CD4-positive, alpha-beta T cell treated with Interleukin-1 beta for 1 hour (primary cell): ENCODE measurements at regions not wholly inside any gene's neighbourhood (a gene's known extent, or its start where the extent isn't known, plus 50 kb on each side); places are given as distances from the start of the nearest gene placed in this dataset.
"Not testable (repeated sequence)": the region's sequence is repeated elsewhere in the genome, so short reads cannot be mapped to it uniquely, and the experiment has no call there.

Experiments
- DNase-seq, 2 donors: peaks; one replicate each; pipeline ENCODE4 v3.0.0-alpha.2; 2020 to 2022

DNA sequence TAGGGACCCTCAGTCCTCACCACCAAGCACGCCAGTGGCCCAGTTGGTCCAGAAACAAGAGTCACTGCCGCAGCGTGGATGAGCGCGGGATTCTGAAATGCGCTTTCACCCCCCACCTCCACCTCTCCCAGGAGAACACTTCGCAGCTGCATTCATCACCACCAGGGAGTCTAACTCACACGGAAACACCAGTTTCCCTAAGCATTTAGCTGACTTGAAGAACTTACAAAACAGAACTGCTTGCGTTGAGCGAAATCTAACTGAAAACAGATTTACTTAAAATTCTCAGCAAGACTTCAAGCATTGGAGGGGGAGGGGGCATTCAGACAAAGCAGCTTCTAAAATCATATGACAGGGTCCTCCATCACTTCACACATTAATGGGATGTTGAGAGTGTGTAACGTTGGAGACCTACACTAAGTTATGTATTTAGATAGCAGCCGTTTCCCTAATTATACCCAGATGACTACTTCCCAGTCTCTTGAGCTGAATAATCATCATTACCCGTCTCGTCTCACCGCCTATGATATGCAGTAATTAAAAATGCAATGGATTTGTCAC is 258.2 kb upstream of the IRS2 start:
- DNase-seq = no peak

DNA sequence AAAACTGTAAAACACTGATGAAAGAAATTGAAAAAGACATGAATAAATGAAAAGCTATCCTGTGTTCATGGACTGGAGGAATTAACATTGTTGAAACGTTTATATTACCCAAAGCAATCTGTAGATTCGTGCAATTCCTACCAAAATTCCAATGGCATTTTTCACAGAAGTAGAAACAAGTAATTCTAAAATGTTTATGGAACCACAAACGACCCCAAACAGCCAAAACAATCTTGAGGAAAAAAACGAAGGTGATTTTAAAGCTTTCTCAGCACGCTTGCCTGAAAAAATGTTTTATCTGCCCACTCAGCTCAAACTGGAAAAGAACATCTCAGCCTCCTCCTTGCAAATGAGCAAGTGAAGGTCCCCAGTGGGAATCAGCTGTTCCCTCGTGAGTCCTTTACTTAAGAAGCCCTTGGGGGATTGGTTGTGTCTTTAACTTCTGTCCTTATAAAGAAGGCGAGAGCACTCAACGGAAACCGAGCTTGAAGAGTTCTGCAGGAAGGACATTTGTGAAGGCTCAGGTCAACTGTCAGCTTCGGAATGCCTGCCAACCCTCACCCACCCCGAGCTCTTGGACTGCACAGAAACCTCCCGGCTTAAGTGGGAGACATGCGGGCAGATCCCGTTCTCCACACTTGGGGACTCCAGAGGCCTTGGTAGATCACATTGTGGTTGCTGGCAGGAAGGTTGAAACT is 256.0 kb upstream of the IRS2 start:
- no peak for DNase-seq

DNA sequence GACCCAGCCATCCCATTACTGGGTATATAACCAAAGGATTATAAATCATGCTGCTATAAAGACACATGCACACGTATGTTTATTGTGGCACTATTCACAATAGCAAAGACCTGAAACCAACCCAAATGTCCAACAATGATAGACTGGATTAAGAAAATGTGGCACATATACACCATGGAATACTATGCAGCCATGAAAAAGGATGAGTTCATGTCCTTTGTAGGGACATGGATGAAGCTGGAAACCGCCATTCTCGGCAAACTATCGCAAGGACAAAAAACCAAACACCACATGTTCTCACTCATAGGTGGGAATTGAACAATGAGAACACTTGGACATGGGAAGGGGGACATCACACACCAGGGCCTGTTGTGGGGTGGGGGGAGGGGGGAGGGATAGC is 255.3 kb upstream of the IRS2 start:
- not testable (repeated sequence) for DNase-seq

DNA sequence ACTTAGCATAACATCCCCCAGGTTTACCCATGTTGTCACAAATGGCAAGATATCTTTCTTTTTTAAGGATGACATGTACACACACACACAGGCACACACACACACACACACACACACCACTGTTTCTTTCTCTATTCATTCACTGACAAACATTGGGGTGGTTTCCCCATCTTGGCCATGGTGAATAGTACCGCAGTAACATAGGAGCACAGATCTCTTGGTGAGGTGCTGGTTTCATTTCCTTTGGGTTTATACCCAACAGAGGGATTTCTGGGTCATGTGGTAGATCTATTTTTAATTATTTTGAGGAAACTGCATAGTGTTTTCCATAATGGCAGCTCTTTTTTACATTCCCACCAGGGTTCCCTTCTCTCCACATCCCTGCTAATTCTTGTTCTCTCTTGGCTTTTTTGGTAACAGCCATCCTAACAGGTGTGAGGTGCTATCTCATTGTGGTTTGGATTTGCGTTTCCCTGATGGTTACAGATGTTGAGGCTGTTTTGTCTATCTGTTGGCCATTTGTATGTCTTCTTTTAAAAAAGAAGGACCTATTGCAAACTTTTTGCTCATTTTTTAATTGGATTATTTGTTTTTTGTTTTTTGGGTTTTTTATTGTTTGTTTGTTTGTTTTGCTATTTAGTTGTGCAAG is 251.7 kb upstream of the IRS2 start:
- DNase-seq = no peak

DNA sequence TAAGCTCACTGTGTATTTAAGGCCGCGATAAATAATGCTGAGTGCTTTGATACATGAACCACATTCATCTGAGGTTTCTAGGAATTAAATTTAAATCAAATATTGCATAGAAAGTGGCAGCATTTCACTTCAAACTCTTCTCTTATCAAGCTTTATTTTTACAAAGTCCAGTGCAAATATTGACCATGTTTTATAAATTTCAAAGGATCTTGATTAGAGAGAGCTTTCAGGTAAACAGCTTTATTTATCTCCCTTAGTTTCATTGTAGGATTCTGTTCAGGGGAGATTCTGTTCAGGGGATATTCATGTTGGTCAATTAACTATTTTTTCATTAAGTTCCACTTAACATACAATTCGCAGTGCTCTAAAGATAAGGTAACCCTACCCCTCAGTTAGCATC is 249.7 kb upstream of the IRS2 start:
- DNase-seq = no peak

DNA sequence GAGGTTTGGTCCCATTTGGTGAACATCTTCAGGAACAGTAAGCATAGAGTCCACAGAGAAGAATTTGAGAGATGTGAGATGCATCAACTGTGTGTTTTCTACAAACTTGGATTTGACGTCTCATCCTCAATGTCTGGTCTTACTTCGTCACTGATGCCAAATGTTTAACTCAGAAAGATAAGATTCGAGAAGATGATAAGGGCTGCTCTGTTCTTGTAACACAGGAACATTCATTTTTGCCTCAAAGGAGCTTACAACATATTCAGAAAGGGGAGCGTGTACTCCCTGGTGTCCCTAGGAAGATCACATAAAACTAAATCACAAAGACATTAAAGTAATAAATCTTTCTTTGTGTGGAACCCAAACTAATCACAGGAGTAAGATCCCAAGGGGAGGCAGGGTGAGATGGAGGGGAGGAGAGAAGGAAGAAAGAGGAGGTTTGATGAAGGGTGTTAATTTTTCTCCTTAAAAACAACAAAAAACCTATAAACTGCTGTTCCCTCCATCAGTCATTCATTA is 247.7 kb upstream of the IRS2 start:
- DNase-seq = no peak

DNA sequence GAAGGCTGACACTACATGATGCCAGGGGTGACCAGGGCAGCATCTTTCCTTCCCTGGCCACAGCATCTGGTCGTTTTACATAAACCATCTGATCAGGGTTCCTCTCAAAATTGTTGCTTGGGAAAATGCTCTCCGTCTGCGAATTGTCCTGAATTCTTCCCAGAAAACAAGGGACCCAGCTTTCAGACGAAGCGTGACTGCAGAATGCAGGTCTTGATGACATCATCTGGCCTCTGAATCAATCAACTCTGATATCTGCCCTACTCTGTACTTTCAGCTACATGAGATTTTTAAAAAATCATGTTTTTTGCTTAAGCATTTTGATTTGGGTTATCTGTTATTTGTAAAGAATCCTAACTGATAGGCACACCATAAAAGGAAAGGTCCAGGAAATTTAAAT is 246.6 kb upstream of the IRS2 start:
- no peak for DNase-seq

DNA sequence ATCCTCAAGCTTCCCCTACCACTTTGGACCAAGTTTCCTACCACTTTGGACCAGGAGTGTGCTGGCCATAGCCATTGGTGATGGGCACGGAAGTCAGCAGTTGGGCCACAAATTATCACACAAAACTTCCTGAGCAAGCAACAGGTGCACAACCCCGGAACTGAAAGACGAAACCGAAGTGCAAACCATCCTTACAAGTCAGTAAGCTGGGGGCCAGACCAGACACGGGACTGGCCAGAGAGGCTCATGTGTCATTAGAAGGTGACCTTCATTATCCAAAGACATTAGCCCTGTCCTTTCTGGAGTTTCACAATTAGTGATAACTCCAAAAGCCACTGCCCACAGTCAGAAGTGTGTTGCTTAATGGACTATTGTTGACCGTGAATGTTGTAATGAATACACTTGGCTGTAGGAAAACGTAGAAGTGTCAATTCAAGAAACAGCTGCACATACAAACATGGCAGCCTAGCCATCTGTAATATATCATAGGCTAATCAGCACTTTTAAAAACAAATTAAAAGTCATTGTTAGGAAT is 244.1 kb upstream of the IRS2 start:
- DNase-seq = no peak

DNA sequence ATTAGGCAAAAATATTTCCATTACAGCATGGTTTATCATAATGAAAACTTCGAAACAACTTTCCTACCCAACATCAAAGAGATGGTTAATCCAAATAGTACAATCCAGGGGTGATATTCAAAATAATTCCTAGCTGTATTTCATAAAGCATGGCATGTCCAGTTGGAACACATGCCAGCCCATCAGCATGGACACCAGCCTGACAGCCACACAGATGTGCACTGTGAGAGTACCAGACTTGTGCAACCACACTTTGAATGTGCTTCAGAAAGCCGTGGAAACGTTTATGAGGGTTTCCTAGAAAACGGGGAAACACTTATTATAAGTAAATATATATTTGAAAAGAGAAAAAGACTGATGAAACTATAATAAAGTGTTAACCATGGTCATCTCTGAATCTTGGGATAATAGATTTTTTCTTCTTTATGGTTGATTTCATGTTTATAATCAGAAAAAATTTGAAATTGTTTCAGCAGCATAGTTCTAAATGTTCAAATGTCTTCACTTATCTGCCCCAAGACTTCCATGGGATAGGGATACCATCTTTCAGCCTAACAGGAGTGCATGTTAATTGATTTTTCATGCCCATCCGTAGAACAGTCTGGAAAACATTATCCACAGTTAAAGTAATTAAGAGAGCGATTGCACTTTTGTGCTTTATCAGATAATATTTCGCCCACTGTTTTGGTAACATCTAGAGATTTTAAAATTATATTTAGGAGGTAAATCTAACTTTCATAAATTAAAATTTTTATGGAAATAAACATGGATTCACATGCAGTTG is 242.6 kb upstream of the IRS2 start:
- DNase-seq = no peak

DNA sequence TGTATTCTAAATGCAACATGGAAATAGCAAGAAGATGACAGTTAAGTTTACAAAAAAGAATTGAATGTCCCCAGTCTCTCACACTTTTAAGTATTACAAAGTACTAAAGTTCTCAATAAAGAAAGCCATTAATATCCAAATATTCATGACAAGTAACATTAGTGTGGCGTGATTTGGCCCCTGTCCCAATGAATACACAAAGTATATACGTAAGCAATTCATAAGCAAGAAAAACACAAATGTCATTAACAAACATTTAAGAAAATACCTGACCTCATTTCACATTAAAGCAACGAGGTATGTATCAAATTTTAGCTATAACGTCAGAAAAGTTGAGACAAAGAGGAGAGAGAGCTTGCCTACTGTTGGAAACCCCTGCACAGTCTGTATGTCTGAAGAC is 241.9 kb upstream of the IRS2 start:
- DNase-seq = no peak

DNA sequence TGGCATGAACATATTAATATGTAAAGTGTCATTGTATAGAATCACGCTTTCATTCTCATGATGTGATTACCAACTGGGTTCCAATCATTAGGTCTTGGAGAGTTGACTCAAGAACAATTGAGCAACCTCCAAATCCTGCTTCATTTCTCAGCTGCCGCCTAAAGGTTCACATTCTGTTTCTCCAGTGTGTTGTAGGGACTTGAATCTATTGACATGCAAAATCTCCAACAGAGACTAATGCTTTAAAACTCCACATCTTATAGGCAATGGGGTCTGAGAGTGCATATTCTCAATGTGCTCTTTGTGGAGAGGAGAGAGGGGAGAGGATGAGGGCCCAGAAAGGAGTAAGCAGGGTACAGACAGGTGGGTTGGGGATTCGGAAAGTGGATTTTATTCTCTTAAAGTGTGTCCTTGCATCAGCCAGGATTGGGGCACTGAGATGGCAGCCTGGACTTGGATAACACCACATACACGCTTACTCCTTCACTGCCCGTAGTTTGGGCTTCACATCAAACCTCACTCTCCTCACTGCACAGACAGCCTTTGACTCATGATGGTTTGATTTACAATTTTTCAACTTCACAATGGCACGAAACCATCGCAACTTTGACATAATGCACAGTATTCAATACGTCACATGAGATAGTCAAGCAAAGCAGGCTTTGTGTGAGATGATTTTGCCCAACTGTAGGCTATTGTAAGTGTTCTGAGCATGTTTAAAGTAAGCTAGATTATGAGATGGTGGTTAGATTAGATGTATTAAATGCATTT is 241.3 kb upstream of the IRS2 start:
- DNase-seq = no peak

DNA sequence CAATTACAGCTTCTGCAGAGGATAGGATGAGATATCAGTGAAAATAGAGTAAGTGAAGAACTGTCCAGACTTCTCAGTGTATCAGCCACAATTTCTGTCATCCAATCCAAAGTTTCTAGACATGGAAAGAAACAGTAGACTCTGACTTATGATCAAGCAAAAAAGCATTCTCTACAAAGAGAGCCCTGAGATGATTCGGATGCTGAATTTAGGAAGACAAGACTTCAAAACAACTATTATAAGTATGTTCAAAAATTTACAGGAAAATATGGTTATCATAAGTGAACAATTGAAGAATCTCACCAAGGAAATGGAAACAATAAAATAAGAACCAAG is 238.2 kb upstream of the IRS2 start:
- DNase-seq = no peak

DNA sequence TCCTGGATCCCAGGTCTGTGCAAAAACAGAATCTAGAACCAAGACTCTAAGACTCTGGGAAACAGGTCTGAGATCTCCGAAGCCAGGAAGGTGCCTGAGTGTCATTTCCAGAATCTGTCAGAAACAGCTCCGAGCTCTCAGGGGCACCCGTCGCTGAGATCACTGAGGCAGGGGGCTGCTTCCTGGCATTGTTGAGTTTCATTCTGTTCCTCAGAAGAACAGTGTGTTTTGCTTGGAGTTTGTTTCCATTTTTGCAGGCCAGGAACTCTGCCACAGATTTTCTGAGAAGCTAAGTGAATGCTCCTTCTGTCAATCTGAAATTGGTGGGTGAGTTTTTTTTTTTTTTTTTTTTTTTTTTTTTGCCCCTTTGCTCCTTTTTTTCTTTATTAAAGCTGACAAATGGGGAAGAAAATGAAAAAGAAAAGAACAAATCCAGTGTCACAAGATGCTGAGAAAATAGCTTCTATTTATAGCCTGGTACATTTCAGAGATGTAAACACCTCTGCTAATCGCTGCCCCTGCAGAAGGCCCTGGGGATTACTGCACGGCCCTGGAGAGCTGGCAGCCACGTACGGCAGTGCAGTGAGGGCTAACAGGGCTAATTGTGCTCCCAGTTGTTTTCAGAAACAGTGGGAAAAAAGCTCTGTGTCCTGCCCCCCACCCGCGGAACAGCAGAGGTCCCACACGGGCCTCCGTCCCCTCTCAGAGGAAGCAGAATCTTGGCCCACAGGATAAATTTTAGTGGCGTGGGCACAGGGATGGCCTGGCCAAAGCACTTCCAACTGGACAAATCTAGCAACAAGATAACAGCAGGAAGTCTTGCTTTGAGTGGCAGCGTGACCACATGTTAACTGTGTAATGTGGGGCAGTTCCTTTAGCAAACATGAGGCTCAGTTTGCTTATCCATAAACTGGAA is 237.6 kb upstream of the IRS2 start:
- DNase-seq = no peak

DNA sequence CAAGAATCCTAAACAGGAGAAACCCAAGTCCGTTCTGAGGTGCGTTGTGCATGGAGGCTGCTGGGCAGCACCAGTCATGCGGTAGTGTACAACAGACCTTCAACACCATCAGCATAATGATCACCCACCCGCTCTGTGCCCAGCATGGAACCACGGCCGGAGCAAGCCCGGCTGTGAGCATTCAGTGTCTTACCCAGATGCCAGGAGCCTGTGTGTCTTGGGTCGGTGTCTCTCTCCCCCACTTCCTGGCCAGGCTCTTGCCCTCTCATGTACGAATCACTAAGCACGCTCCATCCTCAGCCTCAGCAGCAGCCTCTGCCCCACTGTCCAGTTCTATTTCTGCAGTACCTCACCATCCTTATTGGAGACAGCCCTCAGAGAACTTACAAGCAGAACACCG is 231.6 kb upstream of the IRS2 start:
- DNase-seq = no peak

DNA sequence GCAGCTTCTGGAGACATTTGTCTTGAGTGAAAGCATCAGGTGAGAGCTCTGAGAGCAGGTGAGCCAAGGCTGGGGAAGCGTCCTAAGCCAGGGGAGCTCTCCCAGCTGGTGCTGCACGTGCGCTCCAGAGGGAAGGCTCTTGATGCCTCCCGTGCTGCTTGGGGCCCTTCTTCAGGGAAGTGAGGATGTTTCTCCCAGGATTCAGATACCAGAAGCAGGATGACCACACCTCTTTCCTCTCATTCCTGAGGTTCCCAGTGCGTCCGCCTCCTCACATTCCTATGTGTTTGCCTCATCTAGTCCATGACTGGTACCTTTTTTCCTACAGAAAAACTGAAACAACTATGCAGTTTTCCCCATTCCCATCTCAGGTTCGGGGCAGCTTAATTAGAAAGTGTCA is 231.0 kb upstream of the IRS2 start:
- DNase-seq = no peak

DNA sequence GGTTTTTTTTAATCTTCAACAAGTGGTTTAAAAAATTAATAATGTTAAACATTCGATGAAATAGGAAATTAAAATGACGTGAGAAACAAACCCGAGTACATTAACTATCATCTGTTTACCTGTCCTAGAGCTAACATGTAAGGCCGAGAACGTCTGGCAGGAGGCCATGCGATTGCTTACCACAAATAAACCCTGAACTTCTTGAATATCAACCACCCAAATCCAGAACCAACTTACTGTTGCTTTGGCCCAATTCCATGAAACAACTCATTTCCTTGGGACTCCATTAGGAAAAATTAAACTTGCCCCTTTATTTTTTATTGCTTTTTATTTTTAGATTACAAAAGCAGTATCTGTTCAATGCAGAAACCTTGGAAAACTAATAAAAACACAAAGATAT is 228.9 kb upstream of the IRS2 start:
- no peak for DNase-seq

DNA sequence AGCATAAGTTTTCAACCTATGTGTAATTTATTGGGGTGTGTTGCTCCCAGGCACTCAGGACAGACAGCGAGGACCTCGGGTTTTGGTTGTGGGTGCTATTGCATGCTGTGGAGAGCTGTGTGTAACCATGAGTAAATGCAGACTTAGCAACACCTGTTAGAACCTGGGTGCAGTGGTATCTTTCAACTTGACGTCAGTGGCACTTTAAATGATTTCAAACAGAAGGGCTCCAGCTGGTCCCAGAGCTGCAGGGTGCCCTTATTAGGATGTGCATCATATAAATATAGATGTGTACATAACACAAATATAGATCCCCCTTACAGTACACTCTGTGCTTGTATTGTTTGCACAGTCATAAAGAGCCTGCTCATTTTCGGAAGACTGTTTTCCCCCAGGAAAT is 228.3 kb upstream of the IRS2 start:
- DNase-seq = no peak

DNA sequence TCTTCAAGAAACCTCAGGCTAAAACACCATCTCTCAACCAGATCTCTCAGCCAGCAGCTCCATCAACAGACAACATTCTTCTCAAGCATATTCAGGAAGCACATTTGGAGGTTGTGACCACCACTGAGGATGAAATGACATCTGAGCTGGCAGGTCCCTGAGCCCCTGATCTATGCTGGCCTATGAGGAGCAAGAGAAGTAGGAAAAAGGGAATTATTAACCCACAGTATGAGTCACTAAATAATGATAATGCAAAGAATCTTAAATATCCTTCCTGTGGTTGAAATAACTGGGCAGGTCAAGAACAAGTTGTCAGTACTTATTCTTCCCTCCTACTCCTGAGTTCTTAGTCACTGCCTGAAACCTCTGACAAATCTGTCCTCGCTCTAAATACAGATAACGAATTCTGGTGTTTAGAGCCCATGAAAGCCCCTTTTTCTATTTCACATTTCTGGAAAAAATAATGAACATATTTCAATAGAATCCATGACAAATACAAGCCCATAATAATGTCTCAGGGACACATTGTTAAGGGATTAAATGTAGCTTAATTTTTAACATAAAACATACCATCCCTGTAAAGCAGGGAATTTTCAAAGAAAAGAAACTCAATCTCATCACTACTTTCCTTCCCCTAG is 225.8 kb upstream of the IRS2 start:
- DNase-seq = no peak

DNA sequence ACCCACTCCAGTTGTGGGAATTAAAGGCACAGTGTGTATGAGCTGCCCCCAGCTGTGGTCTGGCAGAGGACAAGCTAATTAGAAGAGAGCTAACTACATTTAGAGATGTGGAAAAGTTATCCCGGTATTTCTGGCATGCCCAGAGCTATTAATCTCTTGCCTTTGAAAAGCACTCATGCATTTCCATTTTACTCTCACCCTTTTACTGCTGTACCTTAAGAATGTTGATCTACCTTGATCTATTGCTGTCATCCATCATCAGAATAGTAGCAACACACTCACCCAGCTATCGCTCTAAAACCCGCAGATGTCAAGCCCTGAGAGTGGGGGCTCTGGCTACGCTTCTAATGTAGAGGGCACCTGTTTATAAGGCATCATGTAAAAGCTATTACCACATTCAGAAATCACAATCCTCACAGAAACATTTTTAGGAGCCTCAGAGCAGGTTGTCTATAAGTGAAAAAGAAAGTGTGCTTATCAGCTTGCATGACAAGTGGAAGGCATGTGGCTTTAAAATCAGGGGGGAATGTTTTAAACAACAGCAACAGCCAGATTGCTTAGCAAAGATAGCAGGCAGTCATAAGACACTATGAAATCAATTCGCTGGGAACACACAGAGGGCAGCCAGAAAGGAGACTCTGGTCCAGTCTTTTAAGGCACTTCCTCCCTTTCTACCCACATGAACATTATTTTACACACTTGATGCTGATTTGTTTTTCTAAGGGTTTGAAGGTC is 224.2 kb upstream of the IRS2 start:
- no peak for DNase-seq

DNA sequence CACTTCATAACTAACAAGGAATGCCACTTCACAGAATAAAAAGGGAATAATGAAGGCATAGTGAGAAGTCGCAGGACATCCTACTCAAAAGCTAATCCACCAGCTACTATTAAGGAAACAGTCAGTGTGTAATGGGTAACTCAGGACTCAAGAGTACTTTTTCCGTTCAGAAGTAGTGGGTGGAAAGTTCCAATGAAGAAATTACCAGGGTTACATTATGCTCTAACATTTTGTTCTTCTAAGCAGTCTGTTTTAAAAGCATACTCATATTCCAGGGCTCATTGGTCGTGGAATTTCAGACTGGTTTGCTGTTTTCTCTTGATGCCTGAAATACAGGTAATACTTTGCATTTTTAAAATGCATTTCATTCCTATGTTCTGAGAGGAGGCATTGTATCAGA is 222.4 kb upstream of the IRS2 start:
- DNase-seq = no peak
